A549 (cell line): ENCODE measurements at regions not wholly inside any gene's neighbourhood (a gene's known extent, or its start where the extent isn't known, plus 50 kb on each side); places are given as distances from the start of the nearest gene placed in this dataset.

Source experiments
- CEBPB ChIP-seq, 2 experiments: fragments of >200 bp in 1 of 2; sonication (Bioruptor Twin) in 1 of 2; formaldehyde crosslinking in 1 of 2; IDR thresholded peaks; 2 replicates each; pipeline ENCODE4 v1.6.1; 2012 to 2016
- TF ChIP-seq, protein P1 (sequence below): fragments of >200 bp; sonication (Bioruptor Twin); formaldehyde crosslinking; IDR thresholded peaks from 3 replicates; pipeline ENCODE4 v1.5.1; 2016

DNA sequence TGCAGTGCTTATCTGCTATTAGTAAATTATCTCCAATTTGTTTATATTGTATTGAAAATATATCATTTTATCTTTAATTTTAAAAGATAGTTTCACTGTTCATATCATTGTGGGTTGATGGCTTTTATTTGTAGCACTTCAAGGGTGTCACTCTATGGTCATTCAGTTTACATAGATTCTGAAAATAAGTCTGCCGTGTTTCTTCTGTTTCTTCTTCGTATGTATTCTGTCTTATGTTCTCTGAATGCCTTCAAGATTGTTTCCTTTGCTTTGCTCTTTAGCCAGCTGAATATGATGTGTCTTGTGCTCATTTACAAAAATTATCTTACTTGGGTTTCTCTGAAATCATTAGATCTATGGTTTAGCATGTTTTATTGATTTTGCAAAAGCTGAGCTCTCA is 359.9 kb downstream of the CYLC2 start:
- TF ChIP-seq CEBPB (IDR thresholded peaks at IDR 0.05), result no peak
- TF ChIP-seq, protein P1, sequence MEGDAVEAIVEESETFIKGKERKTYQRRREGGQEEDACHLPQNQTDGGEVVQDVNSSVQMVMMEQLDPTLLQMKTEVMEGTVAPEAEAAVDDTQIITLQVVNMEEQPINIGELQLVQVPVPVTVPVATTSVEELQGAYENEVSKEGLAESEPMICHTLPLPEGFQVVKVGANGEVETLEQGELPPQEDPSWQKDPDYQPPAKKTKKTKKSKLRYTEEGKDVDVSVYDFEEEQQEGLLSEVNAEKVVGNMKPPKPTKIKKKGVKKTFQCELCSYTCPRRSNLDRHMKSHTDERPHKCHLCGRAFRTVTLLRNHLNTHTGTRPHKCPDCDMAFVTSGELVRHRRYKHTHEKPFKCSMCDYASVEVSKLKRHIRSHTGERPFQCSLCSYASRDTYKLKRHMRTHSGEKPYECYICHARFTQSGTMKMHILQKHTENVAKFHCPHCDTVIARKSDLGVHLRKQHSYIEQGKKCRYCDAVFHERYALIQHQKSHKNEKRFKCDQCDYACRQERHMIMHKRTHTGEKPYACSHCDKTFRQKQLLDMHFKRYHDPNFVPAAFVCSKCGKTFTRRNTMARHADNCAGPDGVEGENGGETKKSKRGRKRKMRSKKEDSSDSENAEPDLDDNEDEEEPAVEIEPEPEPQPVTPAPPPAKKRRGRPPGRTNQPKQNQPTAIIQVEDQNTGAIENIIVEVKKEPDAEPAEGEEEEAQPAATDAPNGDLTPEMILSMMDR, result no peak
